CD4-positive, alpha-beta T cell treated with Interleukin-17A for 4 hours (primary cell): ENCODE measurements at regions not wholly inside any gene's neighbourhood (a gene's known extent, or its start where the extent isn't known, plus 50 kb on each side); places are given as distances from the start of the nearest gene placed in this dataset.
"Not testable (repeated sequence)": the region's sequence is repeated elsewhere in the genome, so short reads cannot be mapped to it uniquely, and the experiment has no call there.

Experiments used
- DNase-seq: peaks from one replicate; pipeline ENCODE4 v3.0.0-alpha.2; 2020; ENCODE audit warnings: mixed read lengths

DNA sequence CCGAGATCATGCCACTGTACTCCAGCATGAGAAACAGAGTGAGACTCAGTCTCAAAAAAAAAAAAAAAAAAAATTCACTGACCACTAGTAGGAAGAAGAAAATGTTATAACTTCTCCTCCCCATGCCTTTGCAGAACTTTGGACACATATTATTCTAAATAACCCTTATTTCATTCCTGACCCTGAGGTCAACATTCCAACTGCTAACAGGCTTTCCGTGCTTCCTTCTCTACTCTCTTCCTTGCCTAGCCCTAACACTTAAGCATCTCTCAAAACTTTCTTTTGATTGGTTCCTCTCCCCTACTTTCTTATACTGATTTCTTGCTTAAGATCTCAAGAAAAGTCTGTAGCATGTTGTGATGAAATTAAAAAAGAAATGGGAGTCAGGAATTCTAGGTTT lies 146.8 kb downstream of the MEX3B start:
- DNase-seq: no peak

DNA sequence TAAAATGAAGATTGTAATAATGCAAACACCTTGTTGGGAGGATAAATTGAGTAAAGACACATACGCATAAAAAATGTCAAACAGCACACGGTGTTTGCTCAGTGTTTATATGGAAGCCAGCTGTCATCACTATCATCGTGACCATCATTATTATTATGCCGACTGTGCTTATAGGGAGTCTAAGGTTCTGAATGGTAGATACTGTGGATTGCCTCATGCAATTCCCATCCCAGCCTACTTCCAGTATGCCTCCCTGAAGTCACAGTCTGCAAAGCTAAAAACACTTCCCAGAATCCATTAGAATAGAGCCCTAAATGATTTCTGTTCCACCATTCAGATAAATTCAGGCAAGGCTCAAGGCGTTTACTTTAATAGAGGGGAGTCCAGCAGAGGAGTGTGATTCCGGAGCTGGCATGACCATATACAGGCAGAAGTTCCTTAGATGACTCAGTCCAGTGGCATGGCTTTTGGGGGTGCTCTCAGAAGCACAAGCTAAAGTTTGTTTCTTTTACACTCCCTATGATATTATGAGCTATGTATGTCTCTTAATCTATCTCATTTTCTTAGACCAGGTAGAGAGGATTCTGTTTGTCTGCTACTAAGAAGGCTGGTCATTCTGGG lies 148.7 kb downstream of the MEX3B start:
- DNase-seq: no peak

DNA sequence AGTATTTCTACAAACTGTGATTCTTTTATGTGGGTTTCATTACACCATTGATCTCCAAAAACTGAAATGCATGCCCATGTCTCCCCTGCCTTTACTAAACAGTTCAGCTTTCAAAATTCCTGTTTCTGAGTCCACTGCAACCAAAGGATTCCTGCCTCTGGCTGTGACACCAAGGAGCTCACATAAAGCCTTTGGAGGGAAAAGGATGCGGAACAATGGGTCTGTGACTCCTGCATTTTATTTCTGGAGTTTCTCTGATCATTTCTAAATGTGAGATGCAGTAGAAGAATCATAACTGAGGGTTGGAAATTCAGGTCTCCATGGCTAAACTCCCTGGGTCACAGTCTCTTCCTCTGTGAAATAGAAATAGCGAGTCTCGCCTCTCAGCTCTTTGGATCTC lies 149.5 kb downstream of the MEX3B start:
- no peak for DNase-seq

DNA sequence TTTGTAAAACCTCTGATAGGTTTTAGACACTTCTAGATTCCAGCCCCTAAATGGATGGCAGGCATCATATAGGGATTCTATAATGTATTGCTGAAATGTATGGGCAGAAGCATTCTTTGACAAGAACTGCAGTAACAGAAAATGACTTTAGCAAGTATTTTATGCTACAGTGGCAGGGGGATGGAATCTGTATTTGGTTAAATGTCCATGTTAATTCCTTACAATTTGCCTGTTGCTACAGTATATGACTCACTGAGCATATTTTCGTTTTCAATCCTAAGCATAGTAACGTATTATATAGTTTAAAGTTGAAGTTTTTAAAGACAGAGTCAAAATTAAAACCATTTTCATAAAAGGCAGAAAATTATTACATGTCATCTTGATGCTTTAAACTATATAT lies 150.1 kb downstream of the MEX3B start:
- DNase-seq: no peak

DNA sequence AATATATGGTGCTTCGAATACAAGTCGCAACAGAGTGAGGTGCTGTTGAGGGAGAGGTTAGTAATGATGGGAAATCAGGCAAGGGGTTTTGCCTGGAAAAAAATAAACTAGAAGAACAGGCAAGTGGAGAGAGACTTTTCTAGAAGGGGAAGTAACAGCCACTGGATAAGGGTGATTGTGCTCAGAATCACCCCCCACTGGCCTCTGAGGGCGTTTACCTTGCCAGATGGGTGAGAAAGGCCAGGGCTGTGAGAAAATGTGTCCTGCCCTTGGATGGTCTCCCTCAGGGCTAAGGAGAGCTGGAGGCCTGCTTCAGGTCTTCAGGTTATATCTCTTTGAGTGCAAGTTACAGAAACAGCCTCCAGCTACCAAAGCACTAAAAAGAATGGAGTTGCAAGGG lies 151.8 kb downstream of the MEX3B start:
- no peak for DNase-seq

DNA sequence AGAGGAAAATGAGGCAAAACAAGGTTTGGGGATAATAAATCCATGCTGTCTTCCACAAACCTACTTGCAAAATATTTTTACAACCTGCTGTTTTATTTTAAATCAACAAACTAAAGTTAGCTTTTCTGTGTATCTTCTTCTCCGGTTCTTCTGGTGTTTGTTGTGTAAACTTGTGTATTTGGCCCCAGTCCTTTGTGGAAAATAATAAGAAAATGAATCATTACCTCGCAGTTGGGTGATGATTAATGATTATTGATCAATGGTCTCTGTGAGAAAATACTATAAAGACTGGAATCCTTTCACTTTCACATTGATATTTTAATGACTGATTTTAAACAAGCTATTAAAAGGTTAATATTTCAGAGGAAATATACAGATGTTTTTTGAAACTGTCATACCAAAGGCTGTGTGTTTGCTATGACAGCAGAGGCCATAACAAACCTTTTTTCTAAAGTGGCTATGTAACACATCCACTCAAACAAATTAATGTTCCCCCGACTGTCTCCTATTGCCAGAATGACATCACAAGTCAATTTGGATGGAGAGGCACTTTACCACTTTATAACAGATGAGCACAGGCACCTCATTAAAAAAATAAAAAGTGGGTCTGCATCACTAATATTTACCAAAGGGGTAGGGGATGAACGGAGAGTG lies 152.5 kb downstream of the MEX3B start:
- no peak for DNase-seq

DNA sequence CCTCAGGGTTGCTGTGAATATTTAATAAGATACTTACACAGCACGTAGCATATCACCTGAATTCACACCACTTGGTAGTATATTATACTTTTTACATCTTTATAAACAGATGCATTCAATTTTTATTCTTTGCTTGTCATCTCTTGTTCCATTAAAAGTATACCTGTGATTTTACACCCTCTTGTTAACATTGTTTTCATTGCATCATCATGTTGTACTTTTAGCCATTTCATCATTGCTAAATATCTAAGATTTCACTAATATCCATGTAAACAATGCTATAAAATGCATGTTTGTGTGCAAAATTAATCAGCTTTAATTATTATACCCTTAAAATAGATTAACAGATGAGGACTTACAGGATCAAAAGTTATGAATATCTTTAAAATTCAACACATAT lies 155.3 kb downstream of the MEX3B start:
- no peak for DNase-seq

DNA sequence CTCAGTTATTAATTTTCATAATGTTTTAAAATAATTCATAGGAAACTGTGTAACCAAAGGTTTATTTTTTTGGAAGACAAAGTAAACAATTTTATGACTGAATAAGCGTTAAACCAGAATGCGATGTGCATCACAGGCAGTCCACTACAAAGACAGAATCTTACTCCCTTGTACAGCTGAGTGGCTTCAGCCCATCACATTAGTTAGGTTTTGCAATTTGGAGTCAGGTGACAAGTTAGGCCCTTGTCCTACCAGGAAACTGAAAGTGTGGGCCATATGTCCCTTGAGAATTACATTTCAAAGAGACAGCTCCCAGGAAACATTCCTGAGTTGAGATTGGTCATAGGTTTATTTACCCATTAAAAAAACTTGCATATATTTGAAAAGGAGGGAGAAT lies 156.3 kb downstream of the MEX3B start:
- no peak for DNase-seq

DNA sequence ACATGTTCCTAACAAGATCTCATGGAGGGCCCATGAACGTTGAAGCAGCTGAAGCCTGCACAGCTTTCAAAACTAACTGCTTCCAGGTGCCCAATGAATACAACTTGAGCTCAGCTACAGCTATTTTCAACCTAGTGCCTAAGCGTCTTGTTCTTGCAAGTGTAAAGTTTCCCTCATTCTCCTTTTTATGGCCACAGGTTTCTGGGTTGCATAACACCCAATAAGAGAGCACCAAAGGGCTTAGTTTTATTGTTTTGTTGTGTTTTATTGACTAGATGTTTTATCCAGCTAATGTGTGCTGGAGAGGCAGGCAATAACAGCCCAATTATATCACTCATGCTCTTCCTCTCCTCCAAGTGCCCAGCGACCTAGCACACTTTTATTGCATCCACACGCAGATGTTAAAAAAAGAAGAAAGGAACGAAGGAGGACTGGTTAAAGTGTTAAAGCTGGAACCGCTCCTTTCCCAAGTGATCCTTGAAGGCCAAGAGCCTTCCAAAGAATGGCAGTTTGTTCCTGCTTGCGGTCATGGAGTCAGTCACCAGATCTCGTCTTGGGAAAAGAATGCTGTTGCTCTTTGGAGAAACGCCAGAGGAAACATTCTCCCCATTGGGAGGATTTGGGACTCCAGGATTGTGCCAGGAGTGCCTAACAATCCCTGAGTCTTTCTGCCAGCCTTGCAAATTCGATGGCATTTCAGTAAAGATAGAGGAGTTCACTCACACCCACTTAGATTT lies 156.9 kb downstream of the MEX3B start:
- DNase-seq: no peak

DNA sequence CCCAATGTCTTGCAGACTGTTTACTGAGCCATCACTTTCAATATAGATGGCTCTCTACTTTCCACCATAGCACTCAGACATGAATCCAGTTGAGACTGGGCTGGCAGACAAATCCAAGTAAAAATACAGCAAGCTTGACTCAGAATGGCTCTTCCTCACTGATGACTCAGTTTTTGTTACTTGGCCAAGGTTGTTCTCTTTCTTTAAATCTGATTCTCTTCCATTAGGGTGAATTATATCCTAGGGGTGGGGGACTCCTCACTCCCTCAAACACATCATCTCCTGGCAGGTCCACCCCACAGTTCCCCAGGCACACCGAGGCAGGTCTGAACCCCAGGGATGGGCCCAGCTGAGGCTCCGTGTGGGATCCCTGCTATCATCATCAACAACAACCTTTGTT lies 157.9 kb downstream of the MEX3B start:
- no peak for DNase-seq

DNA sequence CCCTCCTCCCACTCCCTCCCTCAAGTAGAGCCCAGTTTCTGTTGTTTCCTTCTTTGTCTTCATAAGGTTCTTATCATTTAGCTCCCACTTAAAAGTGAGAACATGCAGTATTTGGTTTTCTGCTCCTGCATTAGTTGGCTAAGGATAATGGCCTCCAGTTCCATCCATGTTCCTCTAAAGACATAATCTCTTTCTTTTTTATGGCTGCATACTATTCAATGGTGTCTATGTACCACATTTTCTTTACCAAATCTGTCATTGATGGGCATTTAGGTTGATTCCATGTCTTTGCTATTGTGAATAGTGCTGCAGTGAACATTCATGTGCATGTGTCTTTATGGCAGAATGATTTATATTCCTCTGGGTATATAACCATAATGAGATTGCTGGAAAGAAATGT lies 158.6 kb downstream of the MEX3B start:
- DNase-seq: not testable (repeated sequence)

DNA sequence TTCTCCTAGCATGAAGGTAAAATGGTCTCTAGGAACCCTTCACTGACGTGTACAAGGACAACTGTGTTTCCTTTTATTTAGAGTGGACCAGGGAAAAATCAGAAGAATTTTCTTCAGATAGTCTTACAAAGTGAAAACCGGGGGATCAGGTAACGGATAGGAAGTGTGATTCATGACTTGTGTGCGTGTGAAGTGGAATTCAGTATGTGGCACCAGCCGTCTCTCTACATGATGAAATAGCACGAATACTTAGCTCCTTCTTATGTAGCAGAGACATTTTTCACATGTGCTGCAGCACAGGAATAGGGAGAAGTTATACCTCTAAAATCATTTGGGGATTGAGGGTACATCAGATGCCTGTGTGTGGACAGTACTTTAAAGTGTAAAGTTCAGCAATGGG lies 159.2 kb downstream of the MEX3B start:
- DNase-seq: no peak

DNA sequence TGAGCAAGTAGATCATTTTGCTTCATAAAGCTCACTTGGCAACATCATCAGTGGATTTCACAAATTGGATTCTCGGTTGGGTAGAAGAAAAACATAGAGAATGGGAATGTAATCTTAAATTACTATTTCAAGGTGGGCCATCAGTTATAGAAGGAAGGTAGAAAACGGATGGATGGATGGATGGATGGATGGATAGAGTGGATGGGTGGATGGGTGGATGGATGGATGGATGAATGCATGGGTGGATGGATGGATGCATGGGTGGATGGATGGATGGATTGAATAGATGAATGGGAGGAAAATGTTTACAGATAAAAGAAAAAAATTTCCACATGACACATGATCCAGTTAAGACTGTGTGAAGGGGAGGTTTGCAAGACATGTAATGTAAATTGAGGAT lies 159.7 kb downstream of the MEX3B start:
- DNase-seq: no peak

DNA sequence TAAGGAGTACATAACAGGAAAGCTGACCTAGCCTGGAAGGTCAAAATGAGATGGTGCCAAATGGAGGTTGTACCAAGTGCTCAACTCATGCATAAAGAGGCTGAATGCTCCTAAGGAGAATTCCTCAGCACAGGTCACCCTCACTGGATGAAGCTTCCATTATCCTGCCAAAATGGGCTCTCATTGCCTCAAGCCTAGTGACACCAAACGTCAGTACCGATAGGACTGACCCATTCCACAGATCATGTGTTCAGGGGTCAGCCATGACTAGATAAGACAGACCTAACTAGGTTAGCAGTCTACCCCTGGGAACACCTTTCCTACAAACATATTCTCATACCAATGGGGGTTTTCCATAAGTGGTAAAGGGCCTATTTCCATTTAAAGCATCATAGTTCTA lies 160.7 kb downstream of the MEX3B start:
- no peak for DNase-seq

DNA sequence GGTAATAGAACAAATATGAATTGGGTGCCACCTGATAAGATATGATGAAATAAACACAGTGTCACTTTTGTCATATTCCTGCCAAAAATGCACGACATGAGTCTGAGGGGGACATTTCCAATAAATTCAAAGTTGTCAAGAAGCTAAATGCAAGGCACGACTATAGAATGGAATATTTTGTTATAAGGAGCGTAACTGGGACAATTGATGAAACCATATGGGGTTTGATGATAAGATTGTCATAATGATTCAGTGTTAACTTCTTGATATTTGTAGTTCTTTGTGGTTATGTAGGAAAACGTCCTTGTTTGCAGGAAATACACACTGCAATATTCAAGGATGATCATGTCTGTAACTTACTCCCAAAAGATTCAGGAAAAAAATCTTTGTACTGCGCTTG lies 163.3 kb downstream of the MEX3B start:
- no peak for DNase-seq

DNA sequence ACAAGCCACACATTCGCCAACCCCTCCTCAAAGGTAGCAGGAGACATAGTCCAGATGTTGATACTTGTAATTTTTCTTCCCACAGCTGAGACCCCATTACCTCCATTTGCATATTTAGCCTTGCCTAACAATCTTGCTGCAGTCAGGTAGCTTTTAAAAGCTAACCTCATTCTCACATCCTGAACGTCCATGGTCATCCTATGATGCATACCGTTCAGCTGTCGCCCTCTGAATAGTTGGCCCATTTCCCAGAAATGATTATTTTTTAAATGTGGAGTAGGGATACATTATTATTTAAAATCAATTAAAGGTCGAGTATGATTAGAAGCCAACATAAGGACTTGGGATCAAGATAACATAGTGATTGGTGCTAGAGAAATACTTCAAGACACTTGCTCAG lies 165.0 kb downstream of the MEX3B start:
- no peak for DNase-seq

DNA sequence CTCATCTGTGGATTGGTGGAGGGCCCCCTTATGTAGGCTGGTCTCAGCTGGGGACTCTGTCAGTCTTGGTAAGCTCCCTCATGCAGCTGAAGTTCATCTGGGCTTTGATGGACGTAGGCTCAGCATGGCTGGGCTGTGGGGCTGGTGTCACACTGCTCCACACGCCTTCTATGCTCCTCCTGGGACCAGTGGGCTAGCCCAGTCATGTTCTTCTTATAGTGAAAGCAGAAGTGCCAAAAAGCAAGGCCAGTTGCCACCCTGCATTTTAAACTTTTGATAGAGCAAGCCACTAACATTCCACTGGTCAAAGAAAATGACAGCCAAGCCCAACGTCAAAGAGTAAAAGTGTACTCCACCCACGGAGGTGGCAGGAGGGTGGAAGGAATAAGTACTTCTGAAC lies 165.5 kb downstream of the MEX3B start:
- no peak for DNase-seq

DNA sequence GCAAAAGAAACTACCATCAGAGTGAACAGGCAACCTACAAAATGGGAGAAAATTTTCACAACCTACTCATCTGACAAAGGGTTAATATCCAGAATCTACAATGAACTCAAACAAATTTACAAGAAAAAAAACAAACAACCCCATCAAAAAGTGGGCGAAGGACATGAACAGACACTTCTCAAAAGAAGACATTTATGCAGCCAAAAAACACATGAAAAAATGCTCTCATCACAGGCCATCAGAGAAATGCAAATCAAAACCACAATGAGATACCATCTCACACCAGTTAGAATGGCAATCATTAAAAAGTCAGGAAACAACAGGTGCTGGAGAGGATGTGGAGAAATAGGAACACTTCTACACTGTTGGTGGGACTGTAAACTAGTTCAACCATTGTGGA lies 170.1 kb downstream of the MEX3B start:
- not testable (repeated sequence) for DNase-seq

DNA sequence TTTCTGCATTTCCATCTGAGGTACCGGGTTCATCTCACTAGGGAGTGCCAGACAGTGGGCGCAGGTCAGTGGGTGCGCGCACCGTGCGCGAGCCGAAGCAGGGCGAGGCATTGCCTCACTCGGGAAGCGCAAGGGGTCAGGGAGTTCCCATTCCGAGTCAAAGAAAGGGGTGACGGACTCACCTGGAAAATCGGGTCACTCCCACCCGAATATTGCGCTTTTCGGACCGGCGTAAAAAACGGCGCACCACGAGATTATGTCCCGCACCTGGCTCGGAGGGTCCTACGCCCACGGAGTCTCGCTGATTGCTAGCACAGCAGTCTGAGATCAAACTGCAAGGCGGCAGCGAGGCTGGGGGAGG lies 175.1 kb downstream of the MEX3B start:
- not testable (repeated sequence) for DNase-seq

DNA sequence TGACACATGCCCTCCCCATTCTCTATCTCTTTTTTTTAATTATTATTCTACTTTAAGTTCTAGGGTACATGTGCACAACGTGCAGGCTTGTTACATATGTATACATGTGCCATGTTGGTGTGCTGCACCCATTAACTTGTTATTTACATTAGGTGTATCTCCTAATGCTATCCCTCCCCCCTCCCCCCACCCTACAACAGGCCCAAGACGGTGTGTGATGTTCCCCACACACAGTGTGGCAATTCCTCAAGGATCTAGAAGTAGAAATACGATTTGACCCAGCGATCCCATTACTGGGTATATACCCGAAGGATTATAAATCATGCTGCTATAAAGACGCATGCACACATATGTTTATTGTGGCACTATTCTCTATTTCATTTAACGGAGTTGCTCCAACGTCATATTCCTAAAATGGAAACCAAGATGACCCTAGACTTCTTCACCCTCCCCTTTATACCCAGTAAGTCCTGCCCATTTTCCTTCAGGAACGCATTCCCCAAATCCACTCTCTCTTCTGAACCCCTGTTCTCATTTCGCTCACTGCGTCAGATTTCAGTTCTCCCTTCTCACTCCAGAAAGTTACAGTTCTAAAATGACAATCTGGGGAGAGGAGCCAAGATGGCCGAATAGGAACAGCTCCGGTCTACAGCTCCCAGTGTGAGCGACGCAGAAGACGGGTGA lies 175.6 kb downstream of the MEX3B start:
- not testable (repeated sequence) for DNase-seq

DNA sequence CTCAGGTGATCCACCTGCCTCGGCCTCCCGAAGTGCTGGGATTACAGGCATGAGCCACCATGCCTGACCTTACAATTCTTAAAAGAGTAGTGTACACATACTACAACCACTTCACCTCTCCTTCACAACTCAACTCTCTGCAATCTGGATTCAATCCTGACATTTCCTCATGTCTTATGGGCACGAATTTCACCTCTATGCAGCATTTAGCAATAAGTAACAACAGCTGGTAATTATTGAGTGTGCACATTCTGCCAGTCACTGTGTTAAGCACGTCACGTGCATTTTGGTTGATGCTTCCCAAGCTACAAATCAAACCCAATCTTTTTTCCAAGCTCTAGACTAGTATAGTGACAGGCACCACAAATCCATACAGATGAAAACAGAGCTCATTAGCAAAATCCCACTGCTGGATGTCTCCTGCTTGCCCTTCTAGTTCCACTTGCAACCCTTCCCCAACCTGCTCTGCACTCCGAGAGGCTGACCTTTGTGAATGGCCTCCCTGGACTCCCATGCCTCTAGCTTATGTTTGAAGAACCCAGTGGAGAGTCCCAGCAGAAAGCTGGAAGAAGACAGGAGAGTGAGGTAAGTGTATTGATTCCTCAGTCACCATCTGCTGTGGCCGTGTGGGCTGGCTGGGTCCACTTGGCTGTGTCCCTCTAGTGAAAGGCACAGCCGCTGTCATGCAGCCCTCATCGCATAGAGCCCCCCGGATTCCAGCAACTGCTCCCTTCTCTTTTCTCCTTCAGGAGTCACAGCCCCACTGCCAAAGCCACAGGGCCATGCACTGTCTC lies 176.5 kb downstream of the MEX3B start:
- DNase-seq: no peak

DNA sequence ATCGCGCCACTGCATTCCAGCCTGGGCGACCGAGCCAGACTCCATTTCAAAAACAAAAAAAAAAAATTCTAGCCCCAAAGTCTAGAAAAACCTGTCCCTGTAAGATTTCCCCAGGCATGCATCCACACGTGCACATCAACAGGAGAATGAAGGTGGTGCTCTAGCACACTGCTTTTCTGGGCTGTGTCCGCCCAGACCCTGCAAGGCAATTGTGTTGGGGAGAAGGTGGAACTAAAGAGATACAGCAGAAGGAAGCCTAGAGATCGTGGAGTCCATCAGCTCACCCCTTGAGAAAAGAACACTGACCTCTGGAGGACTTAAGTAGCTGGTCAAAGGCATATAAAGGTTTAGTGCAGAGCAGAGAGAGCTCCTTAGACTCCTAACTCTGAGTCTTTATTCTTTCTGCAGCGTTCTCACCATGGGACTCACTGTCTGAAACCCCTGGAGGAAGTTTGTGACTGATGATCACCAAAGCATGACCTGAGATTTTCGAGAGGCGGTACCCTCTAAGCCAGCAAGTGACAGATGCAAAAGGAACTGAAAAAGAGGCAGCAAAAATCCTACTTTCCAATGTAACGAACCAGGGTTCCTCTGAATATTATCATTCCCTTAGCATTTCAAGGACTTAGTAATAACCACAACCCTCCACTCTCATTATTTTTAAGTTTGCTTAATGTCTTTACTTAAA lies 179.8 kb downstream of the MEX3B start:
- DNase-seq: no peak
